Adrenal gland (tissue), 9 donors: ENCODE measurements at regions not wholly inside any gene's neighbourhood (a gene's known extent, or its start where the extent isn't known, plus 50 kb on each side); places are given as distances from the start of the nearest gene placed in this dataset.

Source experiments
- DNase-seq, 7 donors: peaks; one replicate each; pipeline ENCODE4 v3.0.0-alpha.2; 2019 to 2020
- H3K27ac ChIP-seq, 5 donors: fragments of 200-600 bp; sonication (generic) in 4 of 5; 1 replicate in 3 of 5; 2 replicates in 2 of 5; pipeline versions ENCODE4 v1.5.1 to v1.8.0; 2016 to 2020; ENCODE audit warnings: mild to moderate bottlenecking in 1 of 5
- H3K27me3 ChIP-seq: fragments of 200-600 bp; 2 replicates; pipeline ENCODE4 v1.8.0; 2021
- H3K36me3 ChIP-seq, 2 donors: fragments of 200-600 bp; replicated peaks in 1 of 2; 1 replicate in 1 of 2; 2 replicates in 1 of 2; pipeline versions ENCODE4 v1.5.1 to v1.8.0; 2018 to 2022
- H3K4me1 ChIP-seq, 2 donors: fragments of 200-600 bp; replicated peaks in 1 of 2; 1 replicate in 1 of 2; 2 replicates in 1 of 2; pipeline versions ENCODE4 v1.5.1 to v1.8.0; 2018 to 2021
- H3K4me3 ChIP-seq, 4 donors: fragments of 200-600 bp; sonication (generic) in 3 of 4; one replicate each; pipeline ENCODE4 v1.5.1; 2016 to 2018
- H3K9me3 ChIP-seq, 3 donors: fragments of 200-600 bp; sonication (generic) in 1 of 3; replicated peaks in 1 of 3; 1 replicate in 2 of 3; 2 replicates in 1 of 3; pipeline versions ENCODE4 v1.5.1 to v1.8.0; 2016 to 2021
- POLR2A ChIP-seq, 2 donors: fragments of 450-650 bp; IDR thresholded peaks; one replicate each; pipeline ENCODE4 v1.6.1; 2017; ENCODE audit warnings: antibody characterized with exemption in 2 of 2, mild to moderate bottlenecking in 2 of 2, moderate library complexity in 1 of 2
- WGBS, 4 donors: extraction: QIAGEN DNeasy Blood & Tissue Kit in 2 of 4; methylation state at CpG; one replicate each; pipeline versions ENCODE4 v1.1.5 to v1.1.7; 2013 to 2017; 5-methylcytosine and 5-hydroxymethylcytosine counted together
- intact Hi-C, 2 donors: fragments of 100-400 bp; cut with DNase I; formaldehyde crosslinking; loops; one replicate each; pipeline versions ENCODE4 v1.14.1 to v1.15.0; 2022 to 2023
- TF ChIP-seq, protein P1 (sequence below), 6 experiments: fragments of 450-650 bp in 4 of 6; fragments of 200-600 bp in 2 of 6; sonication (generic) in 1 of 6; IDR thresholded peaks; 1 replicate in 5 of 6; 2 replicates in 1 of 6; pipeline versions ENCODE4 v1.5.1 to v1.8.0; 2016 to 2021; ENCODE audit warnings: antibody characterized with exemption in 6 of 6, mild to moderate bottlenecking in 2 of 6, moderate library complexity in 1 of 6
- donor health status: healthy with polysubstance abuse.
- donor health status: Bipolar disorder and iron deficiency.
- donor health status: DM: yes; HTN: yes; CAD: no.
- donor health status: DM: no; HTN: no; CAD: no.
- donor health status: DM: no; HTN: no; CAD: no.

DNA sequence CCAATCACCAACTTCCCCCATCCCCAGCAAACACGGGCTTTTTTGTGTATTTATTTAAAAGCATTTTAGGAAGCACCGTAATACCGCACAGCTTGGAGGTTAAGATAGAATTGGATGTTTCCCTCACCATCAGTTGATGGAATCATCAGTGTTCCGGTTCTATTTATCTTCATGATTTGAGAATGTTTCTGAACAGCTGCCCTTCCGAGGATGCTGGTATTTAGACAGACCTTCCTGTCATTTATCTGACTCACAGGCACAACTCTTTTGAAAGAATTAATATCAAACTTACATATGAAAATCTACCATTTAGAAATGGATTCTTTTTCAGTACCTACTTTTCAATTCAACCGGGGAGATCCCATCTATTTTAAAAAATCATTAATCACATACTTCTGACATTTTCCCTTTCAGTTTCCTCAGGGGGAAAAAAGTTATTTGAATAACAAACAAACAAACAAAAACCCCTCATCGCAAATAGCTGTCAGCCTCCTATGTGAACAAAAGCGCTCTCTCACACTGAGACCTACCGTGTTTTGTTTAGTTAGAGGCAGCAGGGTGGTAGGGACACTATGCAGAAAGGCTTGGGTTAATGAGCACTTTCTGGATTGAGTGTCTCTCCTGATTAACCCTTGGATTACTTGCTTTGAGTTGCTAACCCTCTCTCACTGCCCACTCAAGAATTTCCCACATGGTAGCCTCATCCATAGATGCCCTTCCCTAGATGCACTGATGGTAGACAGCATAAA is 189.3 kb downstream of the TM9SF2 start:
- Histone ChIP-seq H3K27me3 (no peaks in the 10 kb centered on the region), H3K9me3 (no peaks in the 10 kb centered on the region), H3K4me1 (peaks cover 0 to 7% of the 10 kb centered on the region in 2 donors), H3K4me3 (no peak overlapping the region), H3K27ac (no peak overlapping the region), H3K36me3 (no peaks in the 10 kb centered on the region)
- 83 to 88% (median 84%) methylated on average over 9 of the region's 9 CpGs for WGBS, 4 donors
- no peak for DNase-seq
- TF ChIP-seq, protein P1, sequence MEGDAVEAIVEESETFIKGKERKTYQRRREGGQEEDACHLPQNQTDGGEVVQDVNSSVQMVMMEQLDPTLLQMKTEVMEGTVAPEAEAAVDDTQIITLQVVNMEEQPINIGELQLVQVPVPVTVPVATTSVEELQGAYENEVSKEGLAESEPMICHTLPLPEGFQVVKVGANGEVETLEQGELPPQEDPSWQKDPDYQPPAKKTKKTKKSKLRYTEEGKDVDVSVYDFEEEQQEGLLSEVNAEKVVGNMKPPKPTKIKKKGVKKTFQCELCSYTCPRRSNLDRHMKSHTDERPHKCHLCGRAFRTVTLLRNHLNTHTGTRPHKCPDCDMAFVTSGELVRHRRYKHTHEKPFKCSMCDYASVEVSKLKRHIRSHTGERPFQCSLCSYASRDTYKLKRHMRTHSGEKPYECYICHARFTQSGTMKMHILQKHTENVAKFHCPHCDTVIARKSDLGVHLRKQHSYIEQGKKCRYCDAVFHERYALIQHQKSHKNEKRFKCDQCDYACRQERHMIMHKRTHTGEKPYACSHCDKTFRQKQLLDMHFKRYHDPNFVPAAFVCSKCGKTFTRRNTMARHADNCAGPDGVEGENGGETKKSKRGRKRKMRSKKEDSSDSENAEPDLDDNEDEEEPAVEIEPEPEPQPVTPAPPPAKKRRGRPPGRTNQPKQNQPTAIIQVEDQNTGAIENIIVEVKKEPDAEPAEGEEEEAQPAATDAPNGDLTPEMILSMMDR (IDR thresholded peaks at IDR 0.05), result no peak
- TF ChIP-seq POLR2A (IDR thresholded peaks at IDR 0.05), result no peak
- intact Hi-C loops, result no loop called here

DNA sequence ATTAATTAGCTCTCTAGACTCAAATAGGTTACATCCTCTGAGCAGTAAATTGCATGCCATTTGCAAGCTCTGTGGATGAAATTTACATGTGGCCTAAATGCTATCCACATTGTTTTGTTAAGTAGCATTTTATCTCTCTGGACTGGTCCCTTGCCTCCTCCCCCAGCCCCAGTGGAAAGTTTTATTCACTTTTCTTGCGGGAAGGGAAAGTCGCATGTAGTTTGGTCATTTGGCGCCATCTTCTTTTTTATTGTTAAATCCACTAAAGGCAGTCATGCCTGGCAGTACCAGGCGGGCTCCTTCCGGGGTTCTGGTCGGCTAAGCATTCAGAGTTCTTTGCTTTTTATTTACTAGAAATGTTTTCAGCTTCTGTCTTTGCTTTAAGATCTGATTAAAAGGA is 188.7 kb downstream of the TM9SF2 start:
- no peak for DNase-seq
- no peaks in the 10 kb centered on the region for H3K36me3 ChIP-seq
- H3K4me3 ChIP-seq, result no peak overlapping the region
- 85 to 91% (median 87%) methylated on average over 6 of the region's 6 CpGs for WGBS, 4 donors
- H3K9me3 ChIP-seq, result no peaks in the 10 kb centered on the region
- no peaks in the 10 kb centered on the region for H3K27me3 ChIP-seq
- no peak overlapping the region for H3K27ac ChIP-seq
- TF ChIP-seq, protein P1 (IDR thresholded peaks at IDR 0.05), result no peak
- no peak for TF ChIP-seq POLR2A (IDR thresholded peaks at IDR 0.05)
- H3K4me1 ChIP-seq, result peaks cover 0 to 7% of the 10 kb centered on the region in 2 donors
- intact Hi-C loops, result no loop called here

DNA sequence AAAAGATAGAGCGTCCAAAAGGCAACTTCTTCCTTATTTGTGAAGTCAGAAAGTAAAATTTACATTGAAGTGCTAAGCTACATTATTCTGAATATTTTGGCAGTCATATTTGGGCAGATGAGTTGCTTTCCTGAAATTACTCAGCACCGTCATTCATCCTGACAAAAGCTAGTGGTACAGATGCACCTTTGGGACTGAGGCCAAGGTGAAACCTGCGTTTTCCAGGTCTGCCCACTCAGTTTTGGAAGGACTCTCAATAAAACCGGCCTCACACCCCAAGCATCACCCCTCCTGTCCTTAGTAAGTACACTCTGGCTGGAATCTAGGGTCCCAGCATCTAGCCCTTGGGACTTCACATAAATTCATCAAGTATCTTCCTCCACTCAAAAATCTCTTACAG is 187.5 kb downstream of the TM9SF2 start:
- Histone ChIP-seq H3K27ac (no peak overlapping the region), H3K27me3 (no peaks in the 10 kb centered on the region), H3K4me1 (peaks cover 0 to 7% of the 10 kb centered on the region in 2 donors), H3K4me3 (no peak overlapping the region), H3K36me3 (no peaks in the 10 kb centered on the region), H3K9me3 (no peaks in the 10 kb centered on the region)
- TF ChIP-seq POLR2A (IDR thresholded peaks at IDR 0.05), result no peak
- TF ChIP-seq, protein P1 (IDR thresholded peaks at IDR 0.05), result no peak
- WGBS, 4 donors, result 54 to 69% (median 61%) methylated on average over 4 of the region's 4 CpGs
- intact Hi-C loops, result no loop called here
- no peak for DNase-seq

DNA sequence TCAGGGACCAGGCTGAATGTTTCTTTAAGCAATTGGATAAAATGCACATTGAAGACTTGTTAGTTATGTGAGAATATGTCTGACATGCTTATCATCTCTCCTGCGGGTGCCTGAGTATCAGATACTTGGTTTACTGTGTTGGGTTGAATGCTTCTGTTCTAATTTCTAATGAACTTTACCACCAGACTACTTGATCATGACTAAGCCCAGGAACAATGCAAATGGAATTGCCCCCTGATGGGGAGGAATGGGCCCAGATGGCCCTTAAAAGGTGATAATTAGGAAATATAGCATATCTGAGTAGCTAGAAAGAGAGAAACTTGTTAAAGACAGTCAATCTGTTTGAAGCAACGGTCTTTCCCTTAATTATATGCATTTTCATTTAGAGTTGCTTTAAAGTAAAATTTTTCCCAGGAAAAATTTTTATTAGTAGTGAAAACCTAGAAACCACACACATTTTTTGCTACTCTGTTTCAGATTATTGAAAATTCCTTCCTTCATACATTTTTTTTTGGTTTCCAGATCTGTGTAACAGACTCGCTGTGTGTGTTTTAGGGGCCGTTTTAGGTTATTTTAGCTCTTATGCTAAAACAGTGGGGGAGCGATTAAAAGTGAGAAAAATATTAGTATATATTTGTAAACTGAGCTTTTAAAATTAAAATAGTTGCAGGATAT is 186.6 kb downstream of the TM9SF2 start:
- no peaks in the 10 kb centered on the region for H3K36me3 ChIP-seq
- H3K27me3 ChIP-seq, result no peaks in the 10 kb centered on the region
- DNase-seq, result no peak
- intact Hi-C loops, result no loop called here
- TF ChIP-seq, protein P1 (IDR thresholded peaks at IDR 0.05), result no peak
- TF ChIP-seq POLR2A (IDR thresholded peaks at IDR 0.05), result no peak
- WGBS, 4 donors, result 92 to 94% (median 93%) methylated on average over 5 of the region's 5 CpGs
- H3K27ac ChIP-seq, result no peak overlapping the region
- peaks cover 0 to 7% of the 10 kb centered on the region in 2 donors for H3K4me1 ChIP-seq
- H3K4me3 ChIP-seq, result no peak overlapping the region
- H3K9me3 ChIP-seq, result no peaks in the 10 kb centered on the region
